Smooth muscle cell of the brain vasculature (primary cell): ENCODE measurements at regions not wholly inside any gene's neighbourhood (a gene's known extent, or its start where the extent isn't known, plus 50 kb on each side); places are given as distances from the start of the nearest gene placed in this dataset.

Experiments
- DNase-seq: peaks from one replicate; pipeline ENCODE4 v3.0.0-alpha.2; 2012; ENCODE audit warnings: low read depth, low spot score

GRCh38 chr13:20351281-20352022, 119.3 kb upstream of the GJB6 start:
- no peak for DNase-seq

GRCh38 chr13:20350819-20351218, 118.7 kb upstream of the GJB6 start:
- no peak for DNase-seq

GRCh38 chr13:20350382-20350763, 118.3 kb upstream of the GJB6 start:
- DNase-seq = no peak

- no peak for DNase-seq
Observed at GRCh38 chr13:20349564-20350381, 117.7 kb upstream of the GJB6 start.

- no peak for DNase-seq
Observed at GRCh38 chr13:20348645-20349408, 116.7 kb upstream of the GJB6 start.

- no peak for DNase-seq
Observed at GRCh38 chr13:20348018-20348417, 115.9 kb upstream of the GJB6 start.

- no peak for DNase-seq
Observed at GRCh38 chr13:20344836-20345490, 112.8 kb upstream of the GJB6 start.

GRCh38 chr13:20342311-20342710, 110.2 kb upstream of the GJB6 start:
- DNase-seq = no peak

GRCh38 chr13:20340759-20341171, 108.6 kb upstream of the GJB6 start:
- DNase-seq = no peak

GRCh38 chr13:20340136-20340758, 108.1 kb upstream of the GJB6 start:
- DNase-seq = no peak

GRCh38 chr13:20337884-20338551, 105.9 kb upstream of the GJB6 start:
- no peak for DNase-seq

- DNase-seq = no peak
Observed at GRCh38 chr13:20336761-20337160, 104.6 kb upstream of the GJB6 start.

GRCh38 chr13:20334309-20334708, 102.2 kb upstream of the GJB6 start:
- DNase-seq = no peak

- no peak for DNase-seq
Observed at GRCh38 chr13:20332361-20333096, 100.4 kb upstream of the GJB6 start.

GRCh38 chr13:20331949-20332348, 99.8 kb upstream of the GJB6 start:
- DNase-seq = no peak

GRCh38 chr13:20331419-20331818, 99.3 kb upstream of the GJB6 start:
- no peak for DNase-seq

GRCh38 chr13:20326809-20327208, 94.7 kb upstream of the GJB6 start:
- DNase-seq = no peak

- DNase-seq = no peak
Observed at GRCh38 chr13:20326276-20326675, 94.2 kb upstream of the GJB6 start.

GRCh38 chr13:20320885-20321284, 88.8 kb upstream of the GJB6 start:
- no peak for DNase-seq

- DNase-seq = no peak
Observed at GRCh38 chr13:20313896-20314295, 81.8 kb upstream of the GJB6 start.
